Chondrocyte (in vitro differentiated cells): ENCODE measurements at regions not wholly inside any gene's neighbourhood (a gene's known extent, or its start where the extent isn't known, plus 50 kb on each side); places are given as distances from the start of the nearest gene placed in this dataset.

Source experiments
- DNase-seq: peaks from one replicate; pipeline ENCODE4 v3.0.0; 2021; ENCODE audit warnings: mixed read lengths, low spot score
- H3K27ac Mint-ChIP-seq: one replicate; pipeline ENCODE4 v1.8.0; 2021; ENCODE audit warnings: mild to moderate bottlenecking, moderate library complexity, mixed read lengths; ENCODE audit not compliant: unreplicated experiment
- H3K27me3 Mint-ChIP-seq: 2 replicates; pipeline ENCODE4 v1.8.0; 2021; ENCODE audit warnings: low read depth, mixed read lengths
- H3K36me3 Mint-ChIP-seq: 2 replicates; pipeline ENCODE4 v1.8.0; 2021; ENCODE audit warnings: low read depth, mixed read lengths
- H3K4me1 Mint-ChIP-seq: 2 replicates; pipeline ENCODE4 v1.8.0; 2021; ENCODE audit warnings: low read depth, mild to moderate bottlenecking, mixed read lengths
- H3K4me3 Mint-ChIP-seq: one replicate; pipeline ENCODE4 v1.8.0; 2021; ENCODE audit warnings: mild to moderate bottlenecking, moderate library complexity, mixed read lengths; ENCODE audit not compliant: unreplicated experiment
- H3K9me3 Mint-ChIP-seq: 2 replicates; pipeline ENCODE4 v1.8.0; 2021; ENCODE audit warnings: low read depth, mixed read lengths
- CTCF ChIP-seq: fragments of 200-600 bp; sonication (generic); IDR thresholded peaks from 2 replicates; pipeline ENCODE4 v1.5.0; 2021; ENCODE audit warnings: antibody characterized with exemption, mild to moderate bottlenecking, moderate library complexity

GRCh38 chr3:72128921-72129320 is 344.0 kb upstream of the PROK2 start:
- Mint-ChIP-seq H3K4me3 (no peak overlapping the region), H3K36me3 (peaks cover 1% of the 10 kb centered on the region), H3K4me1 (peaks cover 43% of the 10 kb centered on the region), H3K27ac (peak overlapping the region; percentile 57), H3K27me3 (no peaks in the 10 kb centered on the region), H3K9me3 (no peaks in the 10 kb centered on the region)
- DNase-seq, result no peak
- TF ChIP-seq CTCF, result no peak

- Mint-ChIP-seq H3K36me3 (peaks cover 1% of the 10 kb centered on the region), H3K27me3 (no peaks in the 10 kb centered on the region), H3K9me3 (no peaks in the 10 kb centered on the region), H3K4me3 (no peak overlapping the region), H3K27ac (no peak overlapping the region), H3K4me1 (peaks cover 47% of the 10 kb centered on the region)
- no peak for TF ChIP-seq CTCF
- DNase-seq, result no peak
Observed at GRCh38 chr3:72127844-72128243, 342.9 kb upstream of the PROK2 start.

GRCh38 chr3:72127224-72127612 is 342.3 kb upstream of the PROK2 start:
- Mint-ChIP-seq H3K4me1 (peaks cover 42% of the 10 kb centered on the region), H3K27ac (no peak overlapping the region), H3K27me3 (no peaks in the 10 kb centered on the region), H3K4me3 (no peak overlapping the region), H3K9me3 (no peaks in the 10 kb centered on the region), H3K36me3 (peaks cover 1% of the 10 kb centered on the region)
- no peak for DNase-seq
- no peak for TF ChIP-seq CTCF

GRCh38 chr3:72126441-72127223 is 341.7 kb upstream of the PROK2 start:
- Mint-ChIP-seq H3K4me1 (peaks cover 42% of the 10 kb centered on the region), H3K4me3 (no peak overlapping the region), H3K36me3 (peaks cover 1% of the 10 kb centered on the region), H3K9me3 (no peaks in the 10 kb centered on the region), H3K27me3 (no peaks in the 10 kb centered on the region), H3K27ac (no peak overlapping the region)
- no peak for DNase-seq
- no peak for TF ChIP-seq CTCF

- Mint-ChIP-seq H3K27ac (peak overlapping the region; percentile 62), H3K36me3 (peaks cover 1% of the 10 kb centered on the region)
- no peak for DNase-seq
Observed at GRCh38 chr3:72123908-72124441, 339.0 kb upstream of the PROK2 start.

More at GRCh38 chr3:72123908-72124441, 339.0 kb upstream of the PROK2 start:
- Mint-ChIP-seq H3K4me1 (peaks cover 27% of the 10 kb centered on the region), H3K27me3 (no peaks in the 10 kb centered on the region), H3K4me3 (no peak overlapping the region), H3K9me3 (no peaks in the 10 kb centered on the region)
- TF ChIP-seq CTCF, result no peak
